ENCODE measurements at regions not wholly inside any gene's neighbourhood (a gene's known extent, or its start where the extent isn't known, plus 50 kb on each side); places are given as distances from the start of the nearest gene placed in this dataset.

DNA sequence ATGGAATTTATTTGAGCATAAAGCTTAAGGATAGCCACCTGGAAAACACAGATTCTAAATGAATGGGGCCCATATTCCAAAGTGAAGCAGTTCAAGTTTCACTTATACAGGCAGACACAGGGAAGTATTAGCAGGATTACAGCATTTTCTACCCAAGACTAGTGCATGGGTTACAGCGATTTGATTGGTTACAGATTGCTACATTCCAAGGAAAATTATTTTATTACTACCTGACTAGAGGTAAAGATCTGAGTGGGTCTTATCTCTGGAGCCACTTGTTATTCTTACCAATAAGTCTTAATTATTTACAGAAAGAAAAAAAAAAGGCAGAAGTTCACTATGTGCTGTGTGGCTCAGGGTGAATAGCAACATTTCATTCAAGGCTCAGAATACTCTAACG is 87.4 kb upstream of the ITGB1 start:
- H3K4me3 ChIP-seq (replicated peaks in 1 of 2; ENCODE audit: low read depth in 2 of 2, low read length in 2 of 2): no peak overlapping the region
- no peak for TF ChIP-seq CTCF (IDR thresholded peaks at IDR 0.05; ENCODE audit: low read depth, low read length)
- DNase-seq (ENCODE audit: low read depth in 2 of 2): no peak

- H3K4me3 ChIP-seq (replicated peaks in 1 of 2; ENCODE audit: low read depth in 2 of 2, low read length in 2 of 2): no peak overlapping the region
- no peak for TF ChIP-seq CTCF (IDR thresholded peaks at IDR 0.05; ENCODE audit: low read depth, low read length)
- no peak for DNase-seq (ENCODE audit: low read depth in 2 of 2)
Observed at GRCh38 chr10:33042565-33042964, 84.5 kb upstream of the ITGB1 start.

DNA sequence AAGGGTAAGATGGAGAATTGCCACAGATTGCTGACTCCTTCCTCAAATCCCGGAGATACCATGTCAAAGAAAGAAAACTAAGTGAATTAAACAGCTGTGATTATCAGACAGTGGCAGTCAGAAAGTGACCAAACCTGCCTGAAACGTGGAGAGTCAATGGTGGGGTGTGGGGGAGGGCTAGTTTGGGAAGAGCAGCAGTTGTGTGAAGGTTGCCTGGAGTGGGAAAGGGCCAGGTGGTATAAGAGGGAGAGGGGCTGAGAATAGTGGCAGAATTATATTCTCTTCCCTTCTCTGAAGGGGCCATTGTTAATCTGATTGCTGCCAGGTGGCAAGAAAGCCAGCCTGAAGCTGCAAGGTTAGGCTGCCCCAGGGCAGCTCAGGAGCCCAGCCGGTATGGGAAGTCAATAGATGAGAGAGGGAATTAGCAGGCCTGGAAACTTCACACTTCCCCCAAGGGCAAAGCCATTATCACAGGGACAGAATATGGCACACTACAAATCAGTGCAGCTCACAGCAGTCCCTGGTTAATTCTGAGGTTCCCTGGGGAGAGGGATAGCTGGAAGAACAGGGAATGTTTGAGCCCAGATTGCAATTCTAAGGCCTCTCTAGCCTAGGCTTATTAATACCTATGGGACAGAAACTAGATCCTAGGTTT is 83.9 kb upstream of the ITGB1 start:
- no peak for DNase-seq (ENCODE audit: low read depth in 2 of 2)
- no peak for TF ChIP-seq CTCF (IDR thresholded peaks at IDR 0.05; ENCODE audit: low read depth, low read length)
- no peak overlapping the region for H3K4me3 ChIP-seq (replicated peaks in 1 of 2; ENCODE audit: low read depth in 2 of 2, low read length in 2 of 2)

GRCh38 chr10:33040436-33040835 is 82.4 kb upstream of the ITGB1 start:
- H3K4me3 ChIP-seq (replicated peaks in 1 of 2; ENCODE audit: low read depth in 2 of 2, low read length in 2 of 2): no peak overlapping the region
- DNase-seq (ENCODE audit: low read depth in 2 of 2): no peak
- no peak for TF ChIP-seq CTCF (IDR thresholded peaks at IDR 0.05; ENCODE audit: low read depth, low read length)

- TF ChIP-seq CTCF (IDR thresholded peaks at IDR 0.05; ENCODE audit: low read depth, low read length): no peak
- H3K4me3 ChIP-seq (replicated peaks in 1 of 2; ENCODE audit: low read depth in 2 of 2, low read length in 2 of 2): no peak overlapping the region
- DNase-seq (ENCODE audit: low read depth in 2 of 2): no peak
Observed at GRCh38 chr10:33039181-33039580, 81.2 kb upstream of the ITGB1 start.

GRCh38 chr10:33038672-33039071 is 80.6 kb upstream of the ITGB1 start:
- TF ChIP-seq CTCF (IDR thresholded peaks at IDR 0.05; ENCODE audit: low read depth, low read length): no peak
- H3K4me3 ChIP-seq (replicated peaks in 1 of 2; ENCODE audit: low read depth in 2 of 2, low read length in 2 of 2): no peak overlapping the region
- no peak for DNase-seq (ENCODE audit: low read depth in 2 of 2)

DNA sequence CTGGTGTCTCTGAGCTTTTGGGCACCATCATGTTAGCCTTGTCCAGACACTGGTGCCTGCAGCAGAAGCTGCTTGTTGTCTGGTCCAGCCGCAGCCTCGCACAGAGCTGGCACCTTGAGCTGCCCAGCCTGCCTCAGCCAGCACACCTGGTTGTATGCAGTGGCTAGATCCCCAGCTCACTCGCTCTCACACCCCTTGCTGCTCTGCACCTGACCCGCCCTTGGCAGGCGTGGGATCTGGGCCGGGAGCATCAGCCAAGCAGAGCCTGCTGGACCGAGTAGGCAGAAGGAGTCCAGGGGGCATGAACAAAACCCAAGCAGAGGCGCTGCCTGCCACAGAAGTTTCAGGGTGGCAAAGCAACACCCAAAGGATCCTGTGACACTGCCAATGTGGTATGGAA is 79.7 kb upstream of the ITGB1 start:
- DNase-seq (ENCODE audit: low read depth in 2 of 2): no peak
- no peak for TF ChIP-seq CTCF (IDR thresholded peaks at IDR 0.05; ENCODE audit: low read depth, low read length)

More for the DNA sequence above, 79.7 kb upstream of the ITGB1 start:
- no peak overlapping the region for H3K4me3 ChIP-seq (replicated peaks in 1 of 2; ENCODE audit: low read depth in 2 of 2, low read length in 2 of 2)

Measured in cardiac fibroblast (primary cell).